A549 (cell line): ENCODE measurements at regions not wholly inside any gene's neighbourhood (a gene's known extent, or its start where the extent isn't known, plus 50 kb on each side); places are given as distances from the start of the nearest gene placed in this dataset.
A peak's percentile ranks its signal among the peaks of the same experiment; 100 is the strongest.

ENCODE experiments used
- ATAC-seq, 2 experiments: fragments of 200-7000 bp in 1 of 2; fragments of >200 bp in 1 of 2; cut with Nextera tagmentation in 1 of 2; cut with Tn5 transposase in 1 of 2; 3 replicates each; pipeline versions ENCODE4 v1.8.0 to v1.9.1; 2018 to 2020; ENCODE audit warnings: mild to moderate bottlenecking in 1 of 2, moderate library complexity in 1 of 2
- CTCF ChIA-PET: fragments of 300-600 bp; sonication (Branson Sonifier 250); formaldehyde crosslinking; extraction: SDS; loops from one replicate; lab custom pipeline; 2021; ENCODE audit warnings: antibody characterized with exemption, inconsistent platforms; lab: Yijun Ruan, JAX
- POLR2A ChIA-PET: fragments of 350-600 bp; formaldehyde crosslinking; extraction: SDS; loops from one replicate; lab custom pipeline; 2021; ENCODE audit warnings: antibody characterized with exemption, inconsistent platforms; lab: Yijun Ruan, JAX
- DNase-seq, 2 experiments: peaks; one replicate each; pipeline versions ENCODE4 v3.0.0 to v3.0.0-alpha.2; 2011 to 2016; ENCODE audit warnings: low read depth in 1 of 2, low spot score in 1 of 2
- FAIRE-seq: peaks from 2 replicates; lab custom pipeline; 2011; peaks lifted over from hg19 to GRCh38; lab: Jason Lieb, UNC
- H3K27ac ChIP-seq, 2 experiments: fragments of >200 bp; sonication (Bioruptor Twin); formaldehyde crosslinking; 3 replicates each; pipeline ENCODE4 v1.5.1; 2016 to 2017
- H3K4me1 ChIP-seq: fragments of >200 bp; sonication (Bioruptor Twin); formaldehyde crosslinking; 3 replicates; pipeline ENCODE4 v1.6.1; 2016
- H3K4me2 ChIP-seq: fragments of >200 bp; sonication (Bioruptor Twin); formaldehyde crosslinking; 3 replicates; pipeline ENCODE4 v1.6.1; 2016
- H3K4me3 ChIP-seq: fragments of >200 bp; sonication (Bioruptor Twin); formaldehyde crosslinking; 3 replicates; pipeline ENCODE4 v1.5.1; 2016
- H3K9me3 ChIP-seq: fragments of >200 bp; sonication (Bioruptor Twin); formaldehyde crosslinking; 3 replicates; pipeline ENCODE4 v1.6.1; 2016
- BHLHE40 ChIP-seq: IDR thresholded peaks from 2 replicates; pipeline ENCODE4 v1.6.1; 2012; ENCODE audit warnings: low read depth, low read length, inconsistent platforms
- CHD2 ChIP-seq: fragments of 150-350 bp; IDR thresholded peaks from 2 replicates; pipeline ENCODE4 v1.6.1; 2014; ENCODE audit warnings: low read length; ENCODE audit not compliant: partially characterized antibody
- KDM5A ChIP-seq: fragments of 200-600 bp; sonication (generic); IDR thresholded peaks from 2 replicates; pipeline ENCODE4 v1.6.1; 2016; ENCODE audit warnings: antibody characterized with exemption, mild to moderate bottlenecking
- MYC ChIP-seq: IDR thresholded peaks from 2 replicates; pipeline ENCODE4 v1.6.1; 2012; ENCODE audit warnings: mild to moderate bottlenecking, inconsistent platforms, low read length, improper control_type of control experiment, borderline replicate concordance
- NFE2L2 ChIP-seq: fragments of 150-350 bp; conservative IDR thresholded peaks from 2 replicates; pipeline ENCODE4 v1.6.1; 2014; ENCODE audit warnings: low read length
- NPAS2 ChIP-seq: fragments of 250-450 bp; sonication (Bioruptor Pico); IDR thresholded peaks from 2 replicates; pipeline ENCODE4 v1.8.0; 2022; ENCODE audit warnings: mild to moderate bottlenecking, moderate library complexity, borderline replicate concordance
- NR3C1 ChIP-seq: fragments of >200 bp; sonication (Bioruptor Twin); formaldehyde crosslinking; IDR thresholded peaks from 3 replicates; pipeline ENCODE4 v1.6.1; 2017
- POLR2A ChIP-seq: IDR thresholded peaks from 2 replicates; pipeline ENCODE4 v1.6.1; 2012; ENCODE audit warnings: mild to moderate bottlenecking, low read length
- POLR2AphosphoS2 ChIP-seq: conservative IDR thresholded peaks from 2 replicates; pipeline ENCODE4 v1.6.1; 2012; ENCODE audit warnings: low read length, improper control_type of control experiment, inconsistent platforms
- SMC3 ChIP-seq: fragments of >200 bp; sonication (Bioruptor Twin); formaldehyde crosslinking; IDR thresholded peaks from 3 replicates; pipeline ENCODE4 v1.6.1; 2018; ENCODE audit warnings: inconsistent platforms
- ZC3H11A ChIP-seq: fragments of 450-650 bp; IDR thresholded peaks from 2 replicates; pipeline ENCODE4 v1.6.1; 2014; ENCODE audit warnings: antibody characterized with exemption, mild to moderate bottlenecking
- ZNF302 ChIP-seq: fragments of 250-450 bp; sonication (Bioruptor Pico); IDR thresholded peaks from 2 replicates; pipeline ENCODE4 v1.9.0; 2021; ENCODE audit warnings: inconsistent platforms, mild to moderate bottlenecking, moderate library complexity
- WGBS: methylation state at CpG from one replicate; pipeline ENCODE4 v1.1.6; 2017; ENCODE audit errors: missing lambda C conversion rate; 5-methylcytosine and 5-hydroxymethylcytosine counted together
- TF ChIP-seq, protein P1 (sequence below): IDR thresholded peaks from 2 replicates; pipeline ENCODE4 v1.6.1; 2012
- TF ChIP-seq, protein P2 (sequence below): fragments of >200 bp; sonication (Bioruptor Twin); formaldehyde crosslinking; IDR thresholded peaks from 3 replicates; pipeline ENCODE4 v1.5.1; 2016

DNA sequence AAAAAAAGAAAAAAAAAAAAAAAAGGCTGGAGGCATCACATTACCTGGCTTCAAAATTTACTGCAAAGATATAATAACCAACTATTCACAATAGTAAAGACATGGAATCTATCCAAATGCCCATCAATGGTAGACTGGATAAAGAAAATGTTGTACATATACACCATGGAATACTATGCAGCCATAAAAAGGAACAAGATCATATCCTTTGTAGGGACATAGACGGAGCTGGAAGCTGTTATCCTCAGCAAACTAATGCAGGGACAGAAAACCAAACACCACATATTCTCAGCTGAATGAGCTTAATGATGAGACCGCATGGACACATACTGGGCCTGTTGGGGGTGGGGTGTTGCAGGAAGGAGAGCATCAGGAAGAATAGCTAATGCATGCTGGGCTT, 330.5 kb downstream of the SRGAP2C start:
- H3K9me3 ChIP-seq, result no peaks in the 10 kb centered on the region
- DNase-seq (no peak), ATAC-seq (no peak), FAIRE-seq (no peak)
- CTCF ChIA-PET, result no interaction called here
- H3K27ac ChIP-seq, result no peak overlapping the region
- H3K4me2 ChIP-seq, result no peak overlapping the region
- H3K4me3 ChIP-seq, result no peak overlapping the region
- TF ChIP-seq, protein P1, sequence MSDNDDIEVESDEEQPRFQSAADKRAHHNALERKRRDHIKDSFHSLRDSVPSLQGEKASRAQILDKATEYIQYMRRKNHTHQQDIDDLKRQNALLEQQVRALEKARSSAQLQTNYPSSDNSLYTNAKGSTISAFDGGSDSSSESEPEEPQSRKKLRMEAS, result no peak
- TF ChIP-seq NFE2L2 (no peak), ZC3H11A (no peak), NPAS2 (CRISPR knock-in tag) (no peak), BHLHE40 (no peak), NR3C1 (no peak)
- TF ChIP-seq, protein P2, sequence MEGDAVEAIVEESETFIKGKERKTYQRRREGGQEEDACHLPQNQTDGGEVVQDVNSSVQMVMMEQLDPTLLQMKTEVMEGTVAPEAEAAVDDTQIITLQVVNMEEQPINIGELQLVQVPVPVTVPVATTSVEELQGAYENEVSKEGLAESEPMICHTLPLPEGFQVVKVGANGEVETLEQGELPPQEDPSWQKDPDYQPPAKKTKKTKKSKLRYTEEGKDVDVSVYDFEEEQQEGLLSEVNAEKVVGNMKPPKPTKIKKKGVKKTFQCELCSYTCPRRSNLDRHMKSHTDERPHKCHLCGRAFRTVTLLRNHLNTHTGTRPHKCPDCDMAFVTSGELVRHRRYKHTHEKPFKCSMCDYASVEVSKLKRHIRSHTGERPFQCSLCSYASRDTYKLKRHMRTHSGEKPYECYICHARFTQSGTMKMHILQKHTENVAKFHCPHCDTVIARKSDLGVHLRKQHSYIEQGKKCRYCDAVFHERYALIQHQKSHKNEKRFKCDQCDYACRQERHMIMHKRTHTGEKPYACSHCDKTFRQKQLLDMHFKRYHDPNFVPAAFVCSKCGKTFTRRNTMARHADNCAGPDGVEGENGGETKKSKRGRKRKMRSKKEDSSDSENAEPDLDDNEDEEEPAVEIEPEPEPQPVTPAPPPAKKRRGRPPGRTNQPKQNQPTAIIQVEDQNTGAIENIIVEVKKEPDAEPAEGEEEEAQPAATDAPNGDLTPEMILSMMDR, result no peak
- POLR2A ChIA-PET, result no interaction called here
- 57% methylated on average over 2 of the region's 2 CpGs for WGBS
- no peaks in the 10 kb centered on the region for H3K4me1 ChIP-seq

DNA sequence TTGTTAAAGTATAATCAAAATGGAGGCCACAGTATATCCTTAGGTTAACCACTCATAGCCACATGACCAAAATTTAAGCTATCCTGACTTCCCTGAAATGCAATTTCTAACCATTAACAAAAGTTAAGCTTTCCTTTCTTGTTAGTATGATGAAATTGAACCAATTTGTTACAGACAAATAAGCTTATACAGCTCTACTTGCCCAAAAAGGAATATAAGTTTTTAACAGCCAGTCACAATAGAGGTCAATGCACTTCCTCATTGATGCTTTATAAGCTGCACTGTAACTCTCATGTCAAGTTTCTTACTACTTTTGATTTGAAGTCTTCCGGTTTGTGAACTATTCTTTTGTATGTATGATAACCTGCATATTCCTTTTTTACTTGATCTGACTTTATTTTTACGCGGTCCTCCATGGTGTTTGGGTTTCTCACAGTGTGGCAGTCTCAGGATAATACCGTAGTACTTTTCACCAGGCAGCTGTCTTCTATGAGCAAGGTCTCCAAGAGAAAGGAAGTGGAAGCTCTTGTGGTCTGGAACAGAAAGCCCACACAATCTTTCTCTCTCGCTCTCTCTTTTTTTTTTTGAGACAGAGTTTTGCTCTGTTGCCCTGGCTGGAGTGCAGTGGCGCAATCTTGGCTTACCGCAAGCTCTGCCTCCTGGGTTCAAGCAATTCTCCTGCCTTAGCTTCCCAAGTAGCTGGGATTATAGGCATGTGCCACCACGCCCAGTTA, 331.6 kb downstream of the SRGAP2C start:
- 77% methylated on average over 8 of the region's 8 CpGs for WGBS
- no peak for FAIRE-seq
- CTCF ChIA-PET, result no interaction called here

DNA sequence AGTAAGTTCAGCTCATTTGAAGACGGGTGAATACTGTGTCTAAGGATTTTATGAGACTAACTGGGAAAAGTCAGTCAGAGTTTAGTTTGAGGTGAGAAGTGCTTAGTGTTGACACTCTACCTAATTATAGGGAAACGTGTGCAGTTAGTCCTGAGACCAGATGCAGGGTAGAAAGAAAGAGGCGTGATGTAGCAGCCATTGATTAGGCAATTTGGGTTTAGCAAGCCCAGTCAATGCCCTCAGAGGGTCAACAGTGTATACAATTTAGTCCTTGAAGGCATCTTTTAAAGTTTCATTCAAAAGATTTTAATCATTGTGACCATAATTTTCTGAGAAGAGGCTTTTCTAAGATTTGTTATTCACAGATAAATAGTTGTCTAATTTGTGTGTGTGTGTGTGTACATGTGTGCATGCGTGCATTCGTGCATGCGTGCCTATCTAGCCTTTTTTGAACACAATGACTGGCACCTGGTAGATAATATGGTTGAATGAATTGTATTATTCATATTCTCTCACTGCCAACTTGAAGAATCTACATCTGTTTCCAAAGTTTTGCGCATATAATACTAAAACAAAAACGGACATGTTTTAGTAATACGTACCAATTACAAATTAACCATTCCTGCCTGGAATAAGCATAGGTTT, 332.9 kb downstream of the SRGAP2C start:
- H3K4me1 ChIP-seq, result 0 out of 3 replicates have a peak, but pooled peaks cover 6% of the 10 kb centered on the region
- POLR2A ChIA-PET, result no interaction called here
- TF ChIP-seq POLR2AphosphoS2 (no peak), ZNF302 (CRISPR knock-in tag) (no peak), SMC3 (no peak), CHD2 (no peak), NR3C1 (no peak), POLR2A (no peak), ZC3H11A (no peak), KDM5A (no peak)
- TF ChIP-seq, protein P1, result no peak
- TF ChIP-seq, all 56 proteins: peak for 0
- Histone ChIP-seq H3K4me2 (no peak overlapping the region), H3K27ac (no peak overlapping the region), H3K9me3 (no peaks in the 10 kb centered on the region), H3K4me3 (no peak overlapping the region)
- WGBS, result 91% methylated on average over 9 of the region's 9 CpGs
- no peak for DNase-seq
- FAIRE-seq, result no peak
- ATAC-seq, result no peak
- CTCF ChIA-PET, result no interaction called here

More for the DNA sequence above, 331.6 kb downstream of the SRGAP2C start:
- POLR2A ChIA-PET, result no interaction called here
- no peak for DNase-seq
- no peak overlapping the region for H3K27ac ChIP-seq
- H3K9me3 ChIP-seq, result no peaks in the 10 kb centered on the region
- no peak overlapping the region for H3K4me2 ChIP-seq
- H3K4me3 ChIP-seq, result no peak overlapping the region
- TF ChIP-seq MYC, result no peak
- no peaks in the 10 kb centered on the region for H3K4me1 ChIP-seq
- no peak for ATAC-seq

DNA sequence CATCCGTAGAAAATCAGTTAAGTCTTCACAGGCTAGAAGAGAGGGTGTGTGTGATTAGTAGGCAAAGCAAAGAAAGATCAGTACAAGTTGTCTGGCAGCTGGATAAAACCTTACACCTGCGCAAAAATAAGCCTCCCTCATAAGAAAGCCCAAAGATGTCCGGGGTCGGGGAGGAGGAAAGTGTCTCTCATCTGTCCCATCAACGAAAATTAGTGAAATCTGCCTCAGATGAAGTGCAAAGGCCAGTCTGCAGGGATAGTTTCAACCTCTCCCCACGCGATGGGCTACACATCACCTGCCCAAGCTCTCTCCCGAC, 333.9 kb downstream of the SRGAP2C start:
- H3K9me3 ChIP-seq, result no peaks in the 10 kb centered on the region
- TF ChIP-seq POLR2A, result no peak
- WGBS, result 36% methylated on average over 5 of the region's 8 CpGs
- peak overlapping the region; percentile 86 to 97 for H3K27ac ChIP-seq
- ChIA-PET CTCF (no interaction called here), POLR2A (no interaction called here)
- peak overlapping the region; percentile 83 for H3K4me3 ChIP-seq
- H3K4me1 ChIP-seq, result 0 out of 3 replicates have a peak, but pooled peaks cover 6% of the 10 kb centered on the region
- DNase-seq, result no peak
- H3K4me2 ChIP-seq, result peak overlapping the region; percentile 90
- no peak for FAIRE-seq
- ATAC-seq, result no peak
